Medulla oblongata (tissue), 1 donor: ENCODE measurements at regions not wholly inside any gene's neighbourhood (a gene's known extent, or its start where the extent isn't known, plus 50 kb on each side); places are given as distances from the start of the nearest gene placed in this dataset.
"Not testable (repeated sequence)": the region's sequence is repeated elsewhere in the genome, so short reads cannot be mapped to it uniquely, and the experiment has no call there.

Experiments used
- DNase-seq: peaks from one replicate; pipeline ENCODE4 v3.0.0-alpha.2; 2015; ENCODE audit errors: extremely low spot score

GRCh38 chr6:71199736-71200135 is 88.9 kb upstream of the OGFRL1 start:
- DNase-seq = no peak

- no peak for DNase-seq
Measured at GRCh38 chr6:71203206-71203605, 85.4 kb upstream of the OGFRL1 start.

GRCh38 chr6:71204741-71205140 is 83.9 kb upstream of the OGFRL1 start:
- no peak for DNase-seq

- DNase-seq = no peak
Measured at GRCh38 chr6:71205336-71205956, 83.2 kb upstream of the OGFRL1 start.

- no peak for DNase-seq
Measured at GRCh38 chr6:71206089-71206488, 82.5 kb upstream of the OGFRL1 start.

DNA sequence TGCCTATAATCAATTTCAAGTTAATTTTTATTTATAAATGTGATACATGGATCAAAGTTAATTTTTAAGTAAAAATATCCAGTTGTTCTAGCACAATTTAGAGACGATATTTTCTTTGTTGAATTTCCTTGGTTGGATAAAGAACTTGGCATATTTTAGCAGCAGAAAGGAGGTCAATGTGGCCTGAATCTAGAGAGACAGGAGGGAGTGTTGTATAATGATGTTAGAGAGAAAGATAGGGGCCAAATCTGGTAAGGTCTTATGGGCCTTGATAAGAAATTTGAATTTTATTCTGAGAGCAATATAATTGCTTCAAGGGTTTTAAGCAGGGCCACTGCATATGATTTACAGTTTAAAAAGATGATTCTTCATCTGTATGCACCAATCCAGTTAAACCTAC is 79.4 kb upstream of the OGFRL1 start:
- DNase-seq = no peak

DNA sequence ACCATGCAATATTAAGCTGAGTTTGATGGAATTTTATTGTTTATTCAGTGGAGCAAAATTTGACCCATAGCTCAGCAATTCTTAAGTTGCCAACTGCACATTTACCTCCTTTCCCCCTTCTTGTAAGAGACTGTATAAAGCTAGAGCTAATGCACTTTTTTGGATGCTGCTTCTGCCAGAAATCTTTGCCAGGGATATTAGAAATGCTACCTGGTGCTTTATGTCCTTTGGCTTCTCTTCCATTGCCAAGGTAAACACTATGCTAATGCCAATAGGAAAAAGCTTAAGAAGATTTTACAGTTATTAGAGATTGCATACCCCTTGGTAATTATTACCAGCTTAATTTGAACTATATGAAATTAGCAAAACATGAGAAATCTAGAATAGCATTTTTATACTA is 79.0 kb upstream of the OGFRL1 start:
- no peak for DNase-seq

GRCh38 chr6:71211799-71212198 is 76.8 kb upstream of the OGFRL1 start:
- no peak for DNase-seq

DNA sequence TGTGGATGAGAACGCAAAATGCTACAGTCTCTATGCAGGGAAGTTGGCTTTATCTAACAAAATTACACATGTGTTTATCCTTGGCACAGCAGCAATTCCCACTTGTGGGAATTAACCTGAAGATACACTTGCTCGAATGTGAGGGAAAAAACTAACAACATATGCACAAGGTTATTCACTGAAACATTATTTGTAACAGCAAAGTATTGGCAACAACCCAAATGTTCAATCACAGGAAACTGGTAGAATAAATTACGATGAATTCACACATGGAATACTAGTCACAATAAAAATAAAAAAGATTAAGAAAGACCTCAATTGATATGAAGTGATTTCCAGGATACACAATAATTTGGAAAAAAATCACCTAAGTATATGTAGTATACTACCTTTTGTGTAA is 68.1 kb upstream of the OGFRL1 start:
- no peak for DNase-seq

- DNase-seq = no peak
Measured at GRCh38 chr6:71222671-71223070, 65.9 kb upstream of the OGFRL1 start.

DNA sequence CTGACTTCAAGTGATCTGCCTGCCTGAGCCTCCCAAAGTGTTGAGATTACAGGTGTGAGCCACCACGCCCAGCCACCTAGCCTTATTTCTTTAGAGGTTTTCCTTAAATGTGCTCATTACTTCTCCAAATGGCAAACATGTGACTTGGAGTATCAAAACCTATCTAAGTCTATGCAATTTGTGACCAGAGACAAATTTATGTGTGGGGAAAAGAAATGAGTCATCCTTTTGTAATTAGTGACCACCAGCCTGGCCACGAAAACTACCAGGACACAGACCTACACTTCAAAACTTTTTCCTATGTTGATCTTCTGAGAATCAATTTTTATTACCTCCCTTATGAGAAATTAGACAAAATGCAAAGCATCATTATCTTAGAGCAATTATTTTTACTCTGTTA is 64.6 kb upstream of the OGFRL1 start:
- no peak for DNase-seq

GRCh38 chr6:71226151-71226550 is 62.5 kb upstream of the OGFRL1 start:
- DNase-seq = no peak

DNA sequence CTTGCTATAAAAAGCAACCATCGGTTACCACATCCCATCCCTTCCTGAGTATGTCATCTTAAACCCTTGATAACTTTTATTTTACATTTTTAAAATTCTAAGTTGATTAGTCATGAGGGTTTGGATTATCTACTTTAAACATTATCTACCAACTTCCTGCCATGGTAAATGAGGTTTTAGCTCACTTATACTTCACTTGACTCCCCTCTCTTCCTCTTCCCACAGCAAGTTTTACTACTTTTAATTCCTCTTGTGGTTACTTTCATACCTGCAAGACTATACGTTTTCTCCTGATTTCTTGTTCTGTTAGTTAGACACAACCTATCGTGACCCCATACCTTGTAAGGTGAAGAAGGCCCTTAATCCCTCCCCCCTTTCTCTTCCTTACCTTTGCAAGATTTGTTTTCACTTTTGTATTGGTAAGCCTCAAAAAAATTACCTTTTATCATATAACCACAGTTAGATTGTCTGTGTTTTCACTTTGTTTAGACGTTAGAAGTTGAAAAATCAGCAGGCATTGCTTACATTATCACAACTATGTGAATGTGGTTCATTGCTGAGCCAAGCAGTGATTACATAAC is 60.1 kb upstream of the OGFRL1 start:
- DNase-seq = no peak

- no peak for DNase-seq
Measured at GRCh38 chr6:71229477-71229876, 59.1 kb upstream of the OGFRL1 start.

GRCh38 chr6:71232890-71233289 is 55.7 kb upstream of the OGFRL1 start:
- not testable (repeated sequence) for DNase-seq

DNA sequence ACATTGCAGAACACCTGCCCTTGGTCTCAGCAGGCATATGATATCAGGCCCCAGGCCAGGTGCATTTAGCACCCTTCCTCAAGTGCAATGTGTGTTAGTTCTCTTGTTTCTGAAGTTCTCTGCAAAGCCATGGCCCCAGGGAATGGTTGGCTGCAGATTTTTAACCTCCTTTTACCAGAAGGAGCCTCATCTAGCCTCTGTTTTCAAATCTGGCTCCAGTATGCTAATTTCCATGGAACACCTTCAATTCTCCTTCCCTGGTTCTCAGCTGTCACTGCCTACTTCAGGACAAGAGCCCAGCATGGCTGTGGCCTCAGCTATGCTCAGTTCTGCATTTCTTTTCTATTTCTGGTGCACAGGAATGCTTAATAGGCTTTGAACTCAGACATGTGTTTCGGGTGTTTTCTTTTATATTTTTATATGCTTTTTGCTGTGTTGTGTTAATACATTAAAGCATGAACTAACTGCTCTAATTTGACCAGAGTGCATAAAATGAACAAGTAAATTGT is 51.6 kb upstream of the OGFRL1 start:
- DNase-seq = no peak

GRCh38 chr6:71238351-71238750 is 50.3 kb upstream of the OGFRL1 start:
- peak; percentile 54 for DNase-seq
